ENCODE measurements at regions not wholly inside any gene's neighbourhood (a gene's known extent, or its start where the extent isn't known, plus 50 kb on each side); places are given as distances from the start of the nearest gene placed in this dataset.

- intact Hi-C loops (cut with micrococcal nuclease) = no loop called here
These were observed 58.9 kb downstream of the NUDT11 start for GRCh38 chrX:51437521-51437920.

GRCh38 chrX:51435101-51435500 is 61.3 kb downstream of the NUDT11 start:
- intact Hi-C loops (cut with micrococcal nuclease) = no loop called here

GRCh38 chrX:51421972-51422597 is 74.3 kb downstream of the NUDT11 start:
- intact Hi-C loops (cut with micrococcal nuclease) = loop anchor here (2.0 kb wide), 2 partner anchors 85 to 277 kb away; no protein-coding TSS in a partner anchor

GRCh38 chrX:51420610-51421009 is 75.8 kb downstream of the NUDT11 start:
- intact Hi-C loops (cut with micrococcal nuclease) = loop anchor here (2.0 kb wide), 2 partner anchors 84 to 276 kb away; no protein-coding TSS in a partner anchor

GRCh38 chrX:51408462-51408861 is 75.8 kb downstream of the NUDT10 start:
- intact Hi-C loops (cut with micrococcal nuclease) = no loop called here

GRCh38 chrX:51407520-51408409 is 75.1 kb downstream of the NUDT10 start:
- intact Hi-C loops (cut with micrococcal nuclease) = no loop called here

GRCh38 chrX:51406688-51407519 is 74.3 kb downstream of the NUDT10 start:
- intact Hi-C loops (cut with micrococcal nuclease) = no loop called here

GRCh38 chrX:51404445-51404844 is 71.8 kb downstream of the NUDT10 start:
- intact Hi-C loops (cut with micrococcal nuclease) = no loop called here

GRCh38 chrX:51395810-51396728 is 63.4 kb downstream of the NUDT10 start:
- intact Hi-C loops (cut with micrococcal nuclease) = no loop called here

GRCh38 chrX:51395480-51395809 is 62.8 kb downstream of the NUDT10 start:
- intact Hi-C loops (cut with micrococcal nuclease) = no loop called here
